ENCODE measurements at regions not wholly inside any gene's neighbourhood (a gene's known extent, or its start where the extent isn't known, plus 50 kb on each side); places are given as distances from the start of the nearest gene placed in this dataset.
"Not testable (repeated sequence)": the region's sequence is repeated elsewhere in the genome, so short reads cannot be mapped to it uniquely, and the experiment has no call there.

- Histone ChIP-seq H3K27me3 (replicated peaks; ENCODE audit: control insufficient read depth, insufficient read depth, low read length) (no peaks in the 10 kb centered on the region), H3K36me3 (ENCODE audit: control insufficient read depth, insufficient read depth, low read length) (no peaks in the 10 kb centered on the region), H3K4me3 (replicated peaks; ENCODE audit: low read depth, low read length) (no peak overlapping the region)
- no peak for DNase-seq (ENCODE audit: extremely low read depth, insufficient read length)
- TF ChIP-seq CTCF (IDR thresholded peaks at IDR 0.05; ENCODE audit: insufficient read depth, low read length, poor library complexity, severe bottlenecking), result no peak
Observed at GRCh38 chr1:172938681-172939080, 112.1 kb downstream of the TNFSF18 start.

DNA sequence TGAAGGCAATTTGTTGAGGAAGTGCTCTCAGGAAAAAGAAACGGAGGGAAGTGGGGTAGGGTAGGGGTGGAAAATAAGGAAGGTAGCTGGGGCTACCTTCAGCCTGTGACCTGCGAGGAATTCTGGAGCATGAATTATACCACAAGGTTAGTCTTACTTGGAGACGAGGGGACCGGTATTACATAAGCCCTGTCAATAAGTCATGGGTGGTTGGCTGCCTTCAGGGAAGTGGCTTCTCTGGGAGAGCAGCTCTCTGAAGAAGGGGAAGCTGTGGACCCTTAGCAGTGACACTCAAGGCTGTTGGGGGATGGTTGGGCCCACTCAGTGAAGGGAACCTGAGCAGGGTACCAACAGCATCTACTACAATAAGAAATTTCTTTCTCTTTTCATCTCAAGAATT lies 111.3 kb downstream of the TNFSF18 start:
- no peak for DNase-seq (ENCODE audit: extremely low read depth, insufficient read length)
- Histone ChIP-seq H3K27me3 (replicated peaks; ENCODE audit: control insufficient read depth, insufficient read depth, low read length) (no peaks in the 10 kb centered on the region), H3K36me3 (ENCODE audit: control insufficient read depth, insufficient read depth, low read length) (no peaks in the 10 kb centered on the region), H3K4me3 (replicated peaks; ENCODE audit: low read depth, low read length) (no peak overlapping the region)
- no peak for TF ChIP-seq CTCF (IDR thresholded peaks at IDR 0.05; ENCODE audit: insufficient read depth, low read length, poor library complexity, severe bottlenecking)

DNA sequence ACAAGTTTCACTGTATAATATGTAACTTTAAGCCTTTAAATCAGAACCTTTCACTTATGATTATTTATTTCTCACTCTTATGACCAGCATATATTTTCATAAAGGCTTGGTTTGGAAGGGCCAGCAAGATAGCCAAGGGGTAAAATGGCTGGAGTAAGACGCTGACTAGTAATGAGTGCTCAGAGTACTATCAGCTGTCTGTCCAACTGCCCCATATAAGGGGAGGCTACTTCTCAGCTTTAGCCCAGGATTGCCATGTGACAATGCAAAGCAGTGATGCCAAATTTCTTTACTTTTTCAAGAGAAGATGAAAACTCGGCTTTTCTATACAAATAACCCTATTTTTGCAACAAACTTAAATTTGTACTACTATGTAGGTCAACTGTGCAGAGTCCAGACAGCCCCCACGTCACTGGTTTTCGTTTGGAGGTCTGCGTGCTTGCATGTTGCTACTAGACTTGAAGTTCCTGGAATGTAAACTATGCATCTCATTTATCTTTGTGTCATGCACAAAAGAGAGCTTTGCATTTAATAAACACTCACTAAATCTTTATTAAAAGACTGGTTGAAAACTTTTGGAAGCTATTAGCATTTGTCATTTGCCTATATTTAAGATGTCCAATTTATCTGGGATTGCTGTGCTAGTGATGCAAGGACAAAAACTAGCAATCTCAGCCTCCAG lies 110.4 kb downstream of the TNFSF18 start:
- H3K36me3 ChIP-seq (ENCODE audit: control insufficient read depth, insufficient read depth, low read length), result no peaks in the 10 kb centered on the region
- no peaks in the 10 kb centered on the region for H3K27me3 ChIP-seq (replicated peaks; ENCODE audit: control insufficient read depth, insufficient read depth, low read length)
- DNase-seq (ENCODE audit: extremely low read depth, insufficient read length), result no peak
- H3K4me3 ChIP-seq (replicated peaks; ENCODE audit: low read depth, low read length), result no peak overlapping the region
- TF ChIP-seq CTCF (IDR thresholded peaks at IDR 0.05; ENCODE audit: insufficient read depth, low read length, poor library complexity, severe bottlenecking), result no peak

GRCh38 chr1:172941471-172941870 lies 109.3 kb downstream of the TNFSF18 start:
- no peaks in the 10 kb centered on the region for H3K27me3 ChIP-seq (replicated peaks; ENCODE audit: control insufficient read depth, insufficient read depth, low read length)
- TF ChIP-seq CTCF (IDR thresholded peaks at IDR 0.05; ENCODE audit: insufficient read depth, low read length, poor library complexity, severe bottlenecking), result no peak
- H3K36me3 ChIP-seq (ENCODE audit: control insufficient read depth, insufficient read depth, low read length), result no peaks in the 10 kb centered on the region
- no peak overlapping the region for H3K4me3 ChIP-seq (replicated peaks; ENCODE audit: low read depth, low read length)
- no peak for DNase-seq (ENCODE audit: extremely low read depth, insufficient read length)

GRCh38 chr1:172941945-172942344 lies 108.8 kb downstream of the TNFSF18 start:
- no peaks in the 10 kb centered on the region for H3K36me3 ChIP-seq (ENCODE audit: control insufficient read depth, insufficient read depth, low read length)
- DNase-seq (ENCODE audit: extremely low read depth, insufficient read length), result no peak
- no peak overlapping the region for H3K4me3 ChIP-seq (replicated peaks; ENCODE audit: low read depth, low read length)
- H3K27me3 ChIP-seq (replicated peaks; ENCODE audit: control insufficient read depth, insufficient read depth, low read length), result no peaks in the 10 kb centered on the region
- no peak for TF ChIP-seq CTCF (IDR thresholded peaks at IDR 0.05; ENCODE audit: insufficient read depth, low read length, poor library complexity, severe bottlenecking)

DNA sequence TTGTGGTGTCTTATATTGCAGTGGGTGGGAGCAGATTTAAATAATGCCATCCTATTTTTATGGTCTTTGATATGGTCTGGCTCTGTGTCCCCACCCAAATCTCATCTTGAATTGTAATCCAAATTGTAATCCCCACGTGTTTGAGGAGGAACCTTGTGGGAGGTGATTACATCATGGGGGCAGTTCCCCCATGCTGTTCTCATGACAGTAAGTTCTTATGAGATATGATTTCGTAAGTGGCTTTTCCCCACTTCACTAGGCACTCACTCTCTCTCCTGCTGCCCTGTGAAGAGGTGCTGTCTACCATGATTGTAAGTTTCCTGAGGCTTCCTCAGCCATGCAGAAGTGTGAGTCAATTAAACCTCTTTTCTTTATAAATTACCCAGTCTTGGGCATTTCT lies 107.6 kb downstream of the TNFSF18 start:
- H3K4me3 ChIP-seq (replicated peaks; ENCODE audit: low read depth, low read length); H3K36me3 ChIP-seq (ENCODE audit: control insufficient read depth, insufficient read depth, low read length); H3K27me3 ChIP-seq (replicated peaks; ENCODE audit: control insufficient read depth, insufficient read depth, low read length); DNase-seq (ENCODE audit: extremely low read depth, insufficient read length): not testable (repeated sequence)
